HepG2 (cell line): ENCODE measurements at regions not wholly inside any gene's neighbourhood (a gene's known extent, or its start where the extent isn't known, plus 50 kb on each side); places are given as distances from the start of the nearest gene placed in this dataset.

Experiments
- ATAC-seq: fragments of 200-7000 bp; cut with Tn5 transposase; 3 replicates; pipeline ENCODE4 v1.9.1; 2020; ENCODE audit warnings: mild to moderate bottlenecking, moderate library complexity
- BruUV-seq: library from RNA; stranded (reverse); fragments of 400-500 nt; replicated peaks from 2 replicates; lab custom pipeline; 2021; lab: Mats Ljungman, UMichigan
- CTCF ChIA-PET: fragments of 300-600 bp; formaldehyde crosslinking; extraction: SDS; loops from one replicate; lab custom pipeline; 2021; ENCODE audit warnings: low total read pairs, inconsistent platforms, low intra/inter-chr PET ratio; lab: Yijun Ruan, JAX
- POLR2A ChIA-PET: fragments of 350-600 bp; sonication (Branson Sonifier 250); formaldehyde crosslinking; loops from one replicate; lab custom pipeline; 2020; ENCODE audit warnings: antibody characterized with exemption, inconsistent platforms; lab: Yijun Ruan, JAX
- DNase-seq: peaks from one replicate; pipeline ENCODE4 v3.0.0-alpha.2; 2015; ENCODE audit warnings: low spot score
- FAIRE-seq: peaks from 3 replicates; lab custom pipeline; 2011; peaks lifted over from hg19 to GRCh38; lab: Jason Lieb, UNC
- H2AFZ ChIP-seq: one replicate; pipeline ENCODE4 v1.6.1; 2011; ENCODE audit warnings: low read length, inconsistent platforms
- H3K27ac ChIP-seq: fragments of 300-600 bp; 3 replicates; pipeline ENCODE4 v1.8.0; 2011; ENCODE audit warnings: mixed run types, mild to moderate bottlenecking, mixed read lengths, low read length, inconsistent platforms; ENCODE audit not compliant: insufficient read depth; ENCODE audit errors: extremely low read length
- H3K27me3 ChIP-seq, 2 experiments: fragments of 200-600 bp in 1 of 2; 2 replicates in 1 of 2; 3 replicates in 1 of 2; pipeline versions ENCODE4 v1.6.0 to v1.8.0; 2011; ENCODE audit warnings: low read length in 2 of 2, mild to moderate bottlenecking in 2 of 2, moderate library complexity in 2 of 2, inconsistent platforms in 1 of 2; ENCODE audit not compliant: insufficient read depth in 2 of 2, control insufficient read depth in 1 of 2
- H3K36me3 ChIP-seq, 2 experiments: fragments of 200-600 bp in 1 of 2; replicated peaks in 1 of 2; 2 replicates in 1 of 2; 3 replicates in 1 of 2; pipeline versions ENCODE4 v1.5.1 to v1.8.0; 2011; ENCODE audit warnings: low read length in 2 of 2, inconsistent platforms in 1 of 2; ENCODE audit not compliant: insufficient read depth in 2 of 2, control insufficient read depth in 1 of 2
- H3K4me1 ChIP-seq: 2 replicates; pipeline ENCODE4 v1.5.1; 2012; ENCODE audit warnings: low read length, inconsistent platforms; ENCODE audit not compliant: insufficient read depth
- H3K4me2 ChIP-seq: 2 replicates; pipeline ENCODE4 v1.6.0; 2011; ENCODE audit warnings: low read depth, low read length, inconsistent platforms
- H3K4me3 ChIP-seq, 3 experiments: fragments of 200-600 bp in 1 of 3; sonication (generic), shearing (Covaris generic) in 1 of 3; replicated peaks in 1 of 3; 2 replicates each; pipeline ENCODE4 v1.5.1; 2011 to 2016; ENCODE audit warnings: low read length in 3 of 3, inconsistent platforms in 2 of 3, low read depth in 2 of 3, mild to moderate bottlenecking in 2 of 3, control low read depth in 1 of 3, mixed read lengths in 1 of 3; ENCODE audit not compliant: insufficient read depth in 1 of 3
- H3K79me2 ChIP-seq: one replicate; pipeline ENCODE4 v1.6.1; 2011; ENCODE audit warnings: low read length, inconsistent platforms; ENCODE audit not compliant: insufficient read depth
- H3K9ac ChIP-seq: 2 replicates; pipeline ENCODE4 v1.6.0; 2011; ENCODE audit warnings: mild to moderate bottlenecking, low read depth, low read length, inconsistent platforms; ENCODE audit not compliant: insufficient read depth
- H3K9me3 ChIP-seq: 2 replicates; pipeline ENCODE4 v1.5.1; 2012; ENCODE audit warnings: mild to moderate bottlenecking, low read length
- H4K20me1 ChIP-seq: 2 replicates; pipeline ENCODE4 v1.6.0; 2011; ENCODE audit warnings: inconsistent platforms, mild to moderate bottlenecking, low read length, moderate library complexity; ENCODE audit not compliant: insufficient read depth
- GABPB1 ChIP-seq: IDR thresholded peaks from 2 replicates; pipeline ENCODE4 v1.6.1; 2016; ENCODE audit warnings: mild to moderate bottlenecking, missing genetic modification reagents, moderate library complexity, missing compliant biosample characterization
- HMG20B ChIP-seq: conservative IDR thresholded peaks from 2 replicates; pipeline ENCODE4 v1.6.1; 2016; ENCODE audit warnings: missing genetic modification reagents, missing compliant biosample characterization
- HNF4G ChIP-seq, 2 experiments: sonication (generic) in 1 of 2; formaldehyde crosslinking in 1 of 2; IDR thresholded peaks; 2 replicates each; pipeline versions ENCODE4 v1.4.0 to v1.6.1; 2011 to 2020; ENCODE audit warnings: borderline replicate concordance in 2 of 2, low read depth in 2 of 2, mild to moderate bottlenecking in 2 of 2, low read length in 1 of 2, missing genetic modification reagents in 1 of 2, moderate library complexity in 1 of 2
- KDM5B ChIP-seq: sonication (generic); formaldehyde crosslinking; IDR thresholded peaks from 2 replicates; pipeline ENCODE4 v1.4.0; 2020; ENCODE audit warnings: missing genetic modification reagents, mild to moderate bottlenecking, borderline replicate concordance
- NFIB ChIP-seq: sonication (generic); formaldehyde crosslinking; IDR thresholded peaks from 2 replicates; pipeline ENCODE4 v1.9.0; 2021; ENCODE audit warnings: missing genetic modification reagents, mild to moderate bottlenecking, borderline replicate concordance
- PLRG1 ChIP-seq: fragments of 450-650 bp; conservative IDR thresholded peaks from 2 replicates; pipeline ENCODE4 v1.6.1; 2016
- RBM22 ChIP-seq: fragments of 200-400 bp; formaldehyde crosslinking; optimal IDR thresholded peaks from 2 replicates; pipeline ENCODE3; 2017; ENCODE audit warnings: mild to moderate bottlenecking, low read length, moderate library complexity
- ZBTB3 ChIP-seq: sonication (generic); formaldehyde crosslinking; IDR thresholded peaks from 2 replicates; pipeline ENCODE4 v1.4.0; 2020; ENCODE audit warnings: low read depth, mild to moderate bottlenecking, moderate library complexity, missing genetic modification reagents, borderline replicate concordance
- ZBTB33 ChIP-seq: sonication (generic); formaldehyde crosslinking; IDR thresholded peaks from 2 replicates; pipeline ENCODE4 v1.4.0; 2020; ENCODE audit warnings: missing genetic modification reagents
- ZBTB39 ChIP-seq: sonication (generic); formaldehyde crosslinking; IDR thresholded peaks from 2 replicates; pipeline ENCODE4 v1.5.0; 2020; ENCODE audit warnings: missing genetic modification reagents
- ZHX2 ChIP-seq, 2 experiments: sonication (generic) in 1 of 2; formaldehyde crosslinking in 1 of 2; IDR thresholded peaks; 2 replicates each; pipeline versions ENCODE4 v1.6.1 to v1.9.0; 2014 to 2022; ENCODE audit warnings: antibody characterized with exemption in 1 of 2, borderline replicate concordance in 1 of 2, inconsistent platforms in 1 of 2, low read depth in 1 of 2, missing genetic modification reagents in 1 of 2
- ZMYM4 ChIP-seq: sonication (generic); formaldehyde crosslinking; IDR thresholded peaks from 2 replicates; pipeline ENCODE4 v1.8.1; 2023; ENCODE audit warnings: mild to moderate bottlenecking, missing genetic modification reagents
- ZNF101 ChIP-seq: sonication (generic); formaldehyde crosslinking; IDR thresholded peaks from 2 replicates; pipeline ENCODE4 v1.4.0; 2020; ENCODE audit warnings: mild to moderate bottlenecking, low read depth, missing genetic modification reagents, borderline replicate concordance
- ZNF672 ChIP-seq: sonication (generic); formaldehyde crosslinking; IDR thresholded peaks from 2 replicates; pipeline ENCODE4 v1.8.1; 2022; ENCODE audit warnings: missing genetic modification reagents
- ZNF7 ChIP-seq: IDR thresholded peaks from 2 replicates; pipeline ENCODE4 v1.6.1; 2016; ENCODE audit warnings: missing biosample characterization, missing genetic modification reagents
- WGBS: methylation state at CpG from one replicate; pipeline ENCODE4 v1.1.6; 2017; ENCODE audit warnings: low lambda C conversion rate; 5-methylcytosine and 5-hydroxymethylcytosine counted together
- in situ Hi-C: cut with HindIII; loops from 2 replicates; pipeline ENCODE4 v1.10.0; 2017; ENCODE audit warnings: low pct_unique_long_range_greater_than_20kb; ENCODE audit not compliant: extremely low pct_ligation_motif_present
- intact Hi-C: fragments of 100-400 bp; cut with micrococcal nuclease; formaldehyde crosslinking; loops from one replicate; pipeline ENCODE4 v1.10.0; 2022; ENCODE audit not compliant: unreplicated experiment

- Histone ChIP-seq H2AFZ (no peak overlapping the region), H3K9ac (no peak overlapping the region), H3K4me1 (no peaks in the 10 kb centered on the region), H3K4me2 (no peak overlapping the region), H4K20me1 (no peaks in the 10 kb centered on the region), H3K79me2 (no peaks in the 10 kb centered on the region), H3K27me3 (peaks cover 7 to 51% of the 10 kb centered on the region in 2 experiments), H3K36me3 (no peaks in the 10 kb centered on the region), H3K27ac (no peak overlapping the region), H3K4me3 (no peak overlapping the region), H3K9me3 (no peaks in the 10 kb centered on the region)
- 31% methylated on average over 6 of the region's 6 CpGs for whole genome bisulfite sequencing
- intact Hi-C loops (no loop called here), in situ Hi-C loops (no loop called here)
- BruUV-seq: no TSS peak
- CTCF ChIA-PET: no interaction called here
- no peak for DNase-seq
- POLR2A ChIA-PET: no interaction called here
- no peak for FAIRE-seq
- no peak for ATAC-seq
- TF ChIP-seq PLRG1: no peak
- TF ChIP-seq NFIB (CRISPR knock-in tag): no peak
- TF ChIP-seq ZBTB3: no peak
- TF ChIP-seq ZBTB33 (CRISPR knock-in tag): no peak
- no peak for TF ChIP-seq HNF4G (IDR thresholded peaks at IDR 0.05; ENCODE audit: borderline replicate concordance, low read depth, low read length)
- no peak for TF ChIP-seq HNF4G (CRISPR knock-in tag; IDR thresholded peaks at IDR 0.05; ENCODE audit: borderline replicate concordance, low read depth)
- TF ChIP-seq ZNF672: no peak
- TF ChIP-seq HMG20B (CRISPR knock-in tag): no peak
- no peak for TF ChIP-seq RBM22
- TF ChIP-seq ZNF7: no peak
- TF ChIP-seq ZBTB39 (CRISPR knock-in tag): no peak
- TF ChIP-seq ZNF101 (CRISPR knock-in tag): no peak
- no peak for TF ChIP-seq GABPB1
- TF ChIP-seq KDM5B (CRISPR knock-in tag): no peak
- TF ChIP-seq ZHX2 (IDR thresholded peaks at IDR 0.05; ENCODE audit: low read depth): no peak
- TF ChIP-seq ZHX2 (CRISPR knock-in tag; IDR thresholded peaks at IDR 0.05; ENCODE audit: borderline replicate concordance): no peak
- no peak for TF ChIP-seq ZMYM4
These were observed 156.3 kb upstream of the MVB12B start for GRCh38 chr9:126170286-126170823.
